OCI-LY3 (cell line): ENCODE measurements at regions not wholly inside any gene's neighbourhood (a gene's known extent, or its start where the extent isn't known, plus 50 kb on each side); places are given as distances from the start of the nearest gene placed in this dataset.

Source experiments
- H2AFZ ChIP-seq: fragments of 200-600, 300-600 bp; shearing (Covaris generic); 2 replicates; pipeline ENCODE4 v1.6.0; 2014; ENCODE audit warnings: antibody characterized with exemption, low read depth, low read length
- H3K27ac ChIP-seq: fragments of 200-600, 300-600 bp; sonication (generic); 2 replicates; pipeline ENCODE4 v1.5.1; 2014; ENCODE audit warnings: mild to moderate bottlenecking, low read length, moderate library complexity, mixed read lengths
- H3K27me3 ChIP-seq: fragments of 200-600, 300-600 bp; sonication (generic); 2 replicates; pipeline ENCODE4 v1.6.1; 2014; ENCODE audit warnings: low read depth, low read length, mixed read lengths
- H3K36me3 ChIP-seq: fragments of 200-600, 300-600 bp; sonication (generic); replicated peaks from 2 replicates; pipeline ENCODE3; 2014; ENCODE audit warnings: low read depth, low read length, mixed read lengths
- H3K4me1 ChIP-seq: fragments of 300-600, 200-600 bp; sonication (generic); 2 replicates; pipeline ENCODE4 v1.6.1; 2014; ENCODE audit warnings: low read length, mixed read lengths
- H3K4me2 ChIP-seq: fragments of 200-600, 300-600 bp; sonication (generic); 2 replicates; pipeline ENCODE4 v1.6.1; 2014; ENCODE audit warnings: low read length, mixed read lengths
- H3K4me3 ChIP-seq: fragments of 300-600, 200-600 bp; sonication (generic); 2 replicates; pipeline ENCODE4 v1.5.1; 2014; ENCODE audit warnings: antibody characterized with exemption, mild to moderate bottlenecking, low read length, moderate library complexity
- H3K79me2 ChIP-seq: fragments of 300-600, 200-600 bp; shearing (Covaris generic); 2 replicates; pipeline ENCODE4 v1.6.1; 2014; ENCODE audit warnings: mild to moderate bottlenecking, low read length, mixed read lengths
- H3K9ac ChIP-seq: fragments of 300-600, 200-600 bp; shearing (Covaris generic); 2 replicates; pipeline ENCODE4 v1.6.0; 2014; ENCODE audit warnings: mild to moderate bottlenecking, low read length, moderate library complexity
- H3K9me3 ChIP-seq: fragments of 200-600, 300-600 bp; shearing (Covaris generic); 2 replicates; pipeline ENCODE4 v1.6.1; 2014; ENCODE audit warnings: low read length, mixed read lengths; ENCODE audit not compliant: insufficient read depth
- H4K20me1 ChIP-seq: fragments of 200-600, 300-600 bp; sonication (generic); 2 replicates; pipeline ENCODE4 v1.6.1; 2016; ENCODE audit warnings: low read length, mixed read lengths; ENCODE audit not compliant: insufficient read depth
- EZH2phosphoT487 ChIP-seq: fragments of 200-600 bp; shearing (Covaris generic); IDR thresholded peaks from 2 replicates; pipeline ENCODE4 v1.6.1; 2018; ENCODE audit warnings: antibody characterized with exemption, mixed run types, low read depth
- TF ChIP-seq, protein P1 (sequence below): fragments of 200-600, 300-600 bp; sonication (generic); IDR thresholded peaks from 2 replicates; pipeline ENCODE4 v1.5.1; 2014; ENCODE audit warnings: antibody characterized with exemption, low read length, low read depth

DNA sequence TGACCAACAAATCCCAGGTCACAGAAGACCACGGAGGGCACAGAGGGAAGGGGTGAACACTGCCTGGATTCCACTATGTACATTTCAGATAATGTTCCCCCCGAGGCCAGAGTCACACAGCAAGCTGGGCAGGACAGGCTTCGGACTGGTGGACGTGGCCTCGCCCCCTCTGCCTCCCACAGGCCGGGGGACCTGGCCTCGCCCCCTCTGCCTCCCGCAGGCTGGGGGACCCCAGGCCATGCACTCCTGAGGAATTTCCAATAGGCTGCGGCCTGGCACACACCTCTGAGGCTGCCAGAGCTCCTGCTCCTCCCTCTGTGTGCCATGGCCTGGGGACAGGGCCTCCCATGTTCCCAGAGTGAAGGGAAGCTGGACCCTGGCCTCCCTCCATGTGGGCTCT, 1352.8 kb downstream of the BRD1 start:
- no peaks in the 10 kb centered on the region for H4K20me1 ChIP-seq
- no peak overlapping the region for H3K4me2 ChIP-seq
- H3K4me3 ChIP-seq, result no peak overlapping the region
- H3K27ac ChIP-seq, result no peak overlapping the region
- no peaks in the 10 kb centered on the region for H3K36me3 ChIP-seq
- no peak overlapping the region for H2AFZ ChIP-seq
- no peak overlapping the region for H3K9ac ChIP-seq
- no peaks in the 10 kb centered on the region for H3K4me1 ChIP-seq
- H3K27me3 ChIP-seq, result peaks cover 2% of the 10 kb centered on the region; the same call in 1 of the 2 replicates
- TF ChIP-seq, protein P1, sequence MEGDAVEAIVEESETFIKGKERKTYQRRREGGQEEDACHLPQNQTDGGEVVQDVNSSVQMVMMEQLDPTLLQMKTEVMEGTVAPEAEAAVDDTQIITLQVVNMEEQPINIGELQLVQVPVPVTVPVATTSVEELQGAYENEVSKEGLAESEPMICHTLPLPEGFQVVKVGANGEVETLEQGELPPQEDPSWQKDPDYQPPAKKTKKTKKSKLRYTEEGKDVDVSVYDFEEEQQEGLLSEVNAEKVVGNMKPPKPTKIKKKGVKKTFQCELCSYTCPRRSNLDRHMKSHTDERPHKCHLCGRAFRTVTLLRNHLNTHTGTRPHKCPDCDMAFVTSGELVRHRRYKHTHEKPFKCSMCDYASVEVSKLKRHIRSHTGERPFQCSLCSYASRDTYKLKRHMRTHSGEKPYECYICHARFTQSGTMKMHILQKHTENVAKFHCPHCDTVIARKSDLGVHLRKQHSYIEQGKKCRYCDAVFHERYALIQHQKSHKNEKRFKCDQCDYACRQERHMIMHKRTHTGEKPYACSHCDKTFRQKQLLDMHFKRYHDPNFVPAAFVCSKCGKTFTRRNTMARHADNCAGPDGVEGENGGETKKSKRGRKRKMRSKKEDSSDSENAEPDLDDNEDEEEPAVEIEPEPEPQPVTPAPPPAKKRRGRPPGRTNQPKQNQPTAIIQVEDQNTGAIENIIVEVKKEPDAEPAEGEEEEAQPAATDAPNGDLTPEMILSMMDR, result no peak
- no peak for TF ChIP-seq EZH2phosphoT487
- H3K9me3 ChIP-seq, result no peaks in the 10 kb centered on the region
- no peaks in the 10 kb centered on the region for H3K79me2 ChIP-seq

GRCh38 chr22:48473202-48473601, 1354.5 kb downstream of the BRD1 start:
- no peak overlapping the region for H3K4me3 ChIP-seq
- H3K36me3 ChIP-seq, result no peaks in the 10 kb centered on the region
- H3K27ac ChIP-seq, result no peak overlapping the region
- no peaks in the 10 kb centered on the region for H4K20me1 ChIP-seq
- no peak overlapping the region for H2AFZ ChIP-seq
- no peaks in the 10 kb centered on the region for H3K27me3 ChIP-seq
- H3K9ac ChIP-seq, result no peak overlapping the region
- no peak for TF ChIP-seq EZH2phosphoT487
- TF ChIP-seq, protein P1, result no peak
- H3K4me1 ChIP-seq, result no peaks in the 10 kb centered on the region
- H3K9me3 ChIP-seq, result no peaks in the 10 kb centered on the region
- H3K79me2 ChIP-seq, result no peaks in the 10 kb centered on the region
- no peak overlapping the region for H3K4me2 ChIP-seq

GRCh38 chr22:48464246-48464645, 1363.4 kb downstream of the BRD1 start:
- TF ChIP-seq, protein P1, result no peak
- Histone ChIP-seq H3K4me1 (no peaks in the 10 kb centered on the region), H2AFZ (no peak overlapping the region), H3K27ac (no peak overlapping the region), H4K20me1 (no peaks in the 10 kb centered on the region), H3K27me3 (peaks cover 18% of the 10 kb centered on the region), H3K9me3 (no peaks in the 10 kb centered on the region; the same call in 1 of the 2 replicates), H3K79me2 (no peaks in the 10 kb centered on the region), H3K4me3 (no peak overlapping the region), H3K36me3 (no peaks in the 10 kb centered on the region), H3K4me2 (no peak overlapping the region), H3K9ac (no peak overlapping the region)

DNA sequence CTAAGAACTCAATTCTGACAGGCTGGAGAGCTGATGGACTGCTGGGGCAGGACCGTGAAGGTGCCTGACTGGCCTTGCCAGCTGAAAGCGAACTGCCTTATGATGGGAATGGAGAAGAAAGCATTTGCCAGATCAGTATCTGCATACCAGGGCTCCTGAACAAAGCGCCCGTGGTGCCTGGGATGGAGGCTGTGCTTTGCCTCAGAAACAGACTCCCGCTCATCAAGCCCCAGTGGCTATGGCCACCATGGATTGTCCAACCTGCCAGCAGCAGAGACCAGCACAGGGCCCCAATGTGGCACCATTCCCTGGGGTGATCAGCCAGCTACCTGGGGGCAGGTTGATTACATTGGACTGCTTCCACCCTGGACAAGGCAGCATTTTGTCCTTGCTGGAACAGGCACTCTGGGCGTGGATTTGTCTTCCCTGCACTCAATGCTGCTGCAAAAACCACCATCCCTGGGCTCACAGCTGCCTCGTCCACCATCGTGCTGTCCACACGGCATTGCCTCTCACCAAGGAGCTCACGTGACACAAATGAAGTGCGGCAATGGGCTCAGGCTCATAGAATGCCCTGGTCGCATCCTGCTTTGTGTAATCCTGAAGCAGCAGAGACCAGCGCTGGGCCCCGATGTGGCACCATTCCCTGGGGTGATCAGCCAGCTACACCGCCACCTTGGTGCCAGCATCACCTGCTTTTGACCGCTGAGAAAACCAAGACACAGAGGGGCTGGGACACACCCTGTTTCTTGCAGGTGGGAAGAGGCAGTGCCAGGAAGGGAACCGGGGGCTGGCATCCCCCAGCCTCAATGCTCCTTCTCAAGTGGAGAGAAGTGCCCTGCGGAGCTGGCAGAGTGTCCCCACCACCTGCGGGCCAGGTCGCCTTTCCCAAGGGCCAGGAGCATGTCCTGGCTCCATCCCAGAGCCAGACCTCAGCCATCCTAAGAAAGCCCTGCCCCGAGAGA, 1367.5 kb downstream of the BRD1 start:
- H3K4me2 ChIP-seq, result no peak overlapping the region
- no peaks in the 10 kb centered on the region for H4K20me1 ChIP-seq
- H3K4me1 ChIP-seq, result no peaks in the 10 kb centered on the region
- no peaks in the 10 kb centered on the region for H3K9me3 ChIP-seq
- no peaks in the 10 kb centered on the region for H3K36me3 ChIP-seq
- H3K27ac ChIP-seq, result no peak overlapping the region
- peaks cover 29% of the 10 kb centered on the region for H3K27me3 ChIP-seq
- no peaks in the 10 kb centered on the region for H3K79me2 ChIP-seq
- no peak overlapping the region for H2AFZ ChIP-seq
- no peak overlapping the region for H3K9ac ChIP-seq
- H3K4me3 ChIP-seq, result no peak overlapping the region
- TF ChIP-seq EZH2phosphoT487, result no peak
- TF ChIP-seq, protein P1, result no peak
